Esophagus squamous epithelium (tissue), 5 donors: ENCODE measurements at regions not wholly inside any gene's neighbourhood (a gene's known extent, or its start where the extent isn't known, plus 50 kb on each side); places are given as distances from the start of the nearest gene placed in this dataset.

Source experiments
- DNase-seq: peaks from one replicate; lab custom pipeline; 2025; lab: John Stamatoyannopoulos, UW
- H3K27ac ChIP-seq, 4 donors: fragments of 200-600 bp; sonication (generic); one replicate each; pipeline ENCODE4 v1.5.1; 2016 to 2019; ENCODE audit warnings: mild to moderate bottlenecking in 1 of 4
- H3K27me3 ChIP-seq, 4 donors: fragments of 200-600 bp; sonication (generic); 1 replicate in 3 of 4; 2 replicates in 1 of 4; pipeline versions ENCODE4 v1.5.1 to v1.6.0; 2017 to 2021; ENCODE audit warnings: antibody characterized with exemption in 1 of 4
- H3K36me3 ChIP-seq, 3 donors: fragments of 200-600 bp; sonication (generic); one replicate each; pipeline ENCODE4 v1.5.1; 2016 to 2019
- H3K4me1 ChIP-seq, 3 donors: fragments of 200-600 bp; sonication (generic); one replicate each; pipeline ENCODE4 v1.5.1; 2017 to 2019
- H3K4me3 ChIP-seq, 4 donors: fragments of 200-600 bp; sonication (generic); 1 replicate in 3 of 4; 2 replicates in 1 of 4; pipeline ENCODE4 v1.5.1; 2016 to 2019; ENCODE audit warnings: mild to moderate bottlenecking in 2 of 4, moderate library complexity in 1 of 4
- H3K9me3 ChIP-seq, 3 donors: fragments of 200-600 bp; sonication (generic); one replicate each; pipeline ENCODE4 v1.5.1; 2016 to 2019
- CTCF ChIP-seq, 6 experiments: fragments of 450-650 bp in 4 of 6; fragments of 200-600 bp in 2 of 6; sonication (generic) in 2 of 6; IDR thresholded peaks; one replicate each; pipeline ENCODE4 v1.5.1; 2016 to 2019; ENCODE audit warnings: antibody characterized with exemption in 6 of 6, mild to moderate bottlenecking in 4 of 6, moderate library complexity in 4 of 6
- POLR2A ChIP-seq, 4 donors: fragments of 450-650 bp; IDR thresholded peaks; one replicate each; pipeline ENCODE4 v1.6.1; 2017; ENCODE audit warnings: antibody characterized with exemption in 4 of 4, mild to moderate bottlenecking in 4 of 4, moderate library complexity in 3 of 4
- WGBS, 2 donors: methylation state at CpG; one replicate each; pipeline ENCODE4 v1.1.5; 2018; 5-methylcytosine and 5-hydroxymethylcytosine counted together
- intact Hi-C: fragments of 100-400 bp; cut with DNase I; formaldehyde crosslinking; loops from one replicate; pipeline ENCODE4 v1.15.0; 2022
- donor health status: DM: yes; HTN: yes; CAD: no.

GRCh38 chr5:57559110-57559635 is 76.6 kb upstream of the ACTBL2 start:
- no peak for TF ChIP-seq POLR2A (IDR thresholded peaks at IDR 0.05)
- Histone ChIP-seq H3K36me3 (no peaks in the 10 kb centered on the region), H3K4me3 (no peak overlapping the region), H3K4me1 (no peaks in the 10 kb centered on the region), H3K9me3 (no peaks in the 10 kb centered on the region), H3K27me3 (no peaks in the 10 kb centered on the region), H3K27ac (no peak overlapping the region)
- 77 to 83% methylated on average over 3 of the region's 3 CpGs for WGBS, 2 donors
- no peak for DNase-seq
- intact Hi-C loops = no loop called here

- no peaks in the 10 kb centered on the region for H3K27me3 ChIP-seq
- DNase-seq = no peak
- no peak overlapping the region for H3K4me3 ChIP-seq
- intact Hi-C loops = no loop called here
- TF ChIP-seq POLR2A (IDR thresholded peaks at IDR 0.05) (no peak), CTCF (IDR thresholded peaks at IDR 0.05) (no peak)
- no peaks in the 10 kb centered on the region for H3K36me3 ChIP-seq
- H3K4me1 ChIP-seq = no peaks in the 10 kb centered on the region
- no peak overlapping the region for H3K27ac ChIP-seq
- H3K9me3 ChIP-seq = no peaks in the 10 kb centered on the region
- 61 to 68% methylated on average over 3 of the region's 3 CpGs for WGBS, 2 donors
Measured at GRCh38 chr5:57552033-57552432, 69.4 kb upstream of the ACTBL2 start.

GRCh38 chr5:57551251-57551650 is 68.6 kb upstream of the ACTBL2 start:
- WGBS, 2 donors = 52 to 66% methylated on average over 3 of the region's 3 CpGs
- H3K36me3 ChIP-seq = no peaks in the 10 kb centered on the region
- no peak for TF ChIP-seq POLR2A (IDR thresholded peaks at IDR 0.05)
- TF ChIP-seq CTCF (IDR thresholded peaks at IDR 0.05) = no peak

GRCh38 chr5:57550132-57550531 is 67.5 kb upstream of the ACTBL2 start:
- DNase-seq = no peak
- 100% methylated on average over 1 of the region's 6 CpGs; no CpG with 5 or more reads in 1 of the 2 donors for WGBS, 2 donors
- TF ChIP-seq CTCF (IDR thresholded peaks at IDR 0.05) = no peak
- TF ChIP-seq POLR2A (IDR thresholded peaks at IDR 0.05) = no peak

More at GRCh38 chr5:57551251-57551650, 68.6 kb upstream of the ACTBL2 start:
- intact Hi-C loops = no loop called here
- no peak for DNase-seq
- Histone ChIP-seq H3K4me3 (no peak overlapping the region), H3K9me3 (no peaks in the 10 kb centered on the region), H3K27ac (no peak overlapping the region), H3K27me3 (no peaks in the 10 kb centered on the region), H3K4me1 (no peaks in the 10 kb centered on the region)

GRCh38 chr5:57549566-57549965 is 67.0 kb upstream of the ACTBL2 start:
- H3K9me3 ChIP-seq = no peaks in the 10 kb centered on the region
- H3K4me1 ChIP-seq = no peaks in the 10 kb centered on the region
- DNase-seq = no peak
- no peak overlapping the region for H3K27ac ChIP-seq
- no peaks in the 10 kb centered on the region for H3K36me3 ChIP-seq
- TF ChIP-seq POLR2A (IDR thresholded peaks at IDR 0.05) (no peak), CTCF (IDR thresholded peaks at IDR 0.05) (no peak)
- intact Hi-C loops = no loop called here
- H3K4me3 ChIP-seq = no peak overlapping the region
- no peaks in the 10 kb centered on the region for H3K27me3 ChIP-seq

More at GRCh38 chr5:57550132-57550531, 67.5 kb upstream of the ACTBL2 start:
- Histone ChIP-seq H3K27ac (no peak overlapping the region), H3K9me3 (no peaks in the 10 kb centered on the region), H3K4me1 (no peaks in the 10 kb centered on the region), H3K4me3 (no peak overlapping the region), H3K36me3 (no peaks in the 10 kb centered on the region), H3K27me3 (no peaks in the 10 kb centered on the region)
- intact Hi-C loops = no loop called here

- DNase-seq = no peak
- Histone ChIP-seq H3K27me3 (no peaks in the 10 kb centered on the region), H3K27ac (no peak overlapping the region), H3K4me3 (no peak overlapping the region), H3K9me3 (no peaks in the 10 kb centered on the region), H3K36me3 (no peaks in the 10 kb centered on the region), H3K4me1 (no peaks in the 10 kb centered on the region)
- intact Hi-C loops = no loop called here
- TF ChIP-seq CTCF (IDR thresholded peaks at IDR 0.05) = no peak
- no peak for TF ChIP-seq POLR2A (IDR thresholded peaks at IDR 0.05)
- WGBS, 2 donors = 69 to 81% methylated on average over 2 of the region's 2 CpGs
Measured at GRCh38 chr5:57540823-57541222, 58.2 kb upstream of the ACTBL2 start.
